ENCODE measurements at regions not wholly inside any gene's neighbourhood (a gene's known extent, or its start where the extent isn't known, plus 50 kb on each side); places are given as distances from the start of the nearest gene placed in this dataset.

DNA sequence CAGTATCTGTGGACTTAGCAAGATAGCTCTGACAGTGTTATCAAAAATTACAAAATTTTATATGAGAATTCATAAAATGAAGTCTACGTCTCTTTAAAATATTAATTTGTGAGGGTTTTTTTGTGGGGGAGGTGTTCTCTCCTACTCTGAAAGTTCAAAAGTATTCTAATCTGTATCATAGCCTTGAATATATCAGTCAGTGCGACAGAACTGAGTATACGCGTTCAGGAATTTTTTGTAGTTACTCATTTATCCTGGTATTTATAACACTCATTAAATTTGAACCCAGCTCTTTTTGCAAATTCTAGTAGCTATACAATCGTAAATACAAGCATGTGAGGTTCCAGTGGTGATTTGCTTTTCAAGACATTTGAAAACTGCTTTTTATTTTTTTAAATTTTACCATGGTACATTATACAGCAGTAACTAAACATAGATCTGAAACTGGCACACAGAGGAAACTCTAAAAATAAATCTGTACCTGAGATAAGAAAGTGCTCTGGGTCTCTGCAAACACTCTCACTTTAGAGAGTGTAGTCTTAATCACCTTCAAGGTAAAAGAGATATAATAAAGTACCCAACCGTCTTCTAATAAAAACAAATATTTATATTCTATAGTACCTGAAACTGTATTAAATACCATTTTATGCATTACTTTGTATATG lies 178.4 kb upstream of the ADAMTS5 start:
- TF ChIP-seq EZH2 (IDR thresholded peaks at IDR 0.05; ENCODE audit: borderline replicate concordance, low read depth, low read length, severe bottlenecking) = no peak
- no peak for TF ChIP-seq POLR2AphosphoS5 (IDR thresholded peaks at IDR 0.05; ENCODE audit: insufficient read depth, low read depth, low read length)
- TF ChIP-seq GATA2 (IDR thresholded peaks at IDR 0.05; ENCODE audit: insufficient read depth, insufficient read length, low read depth, low read length) = no peak
- no peak for TF ChIP-seq MYC (IDR thresholded peaks at IDR 0.05; ENCODE audit: low read depth, low read length)
- TF ChIP-seq FOS (IDR thresholded peaks at IDR 0.05; ENCODE audit: borderline replicate concordance, insufficient read depth, low read length) = no peak
- TF ChIP-seq, protein P1, sequence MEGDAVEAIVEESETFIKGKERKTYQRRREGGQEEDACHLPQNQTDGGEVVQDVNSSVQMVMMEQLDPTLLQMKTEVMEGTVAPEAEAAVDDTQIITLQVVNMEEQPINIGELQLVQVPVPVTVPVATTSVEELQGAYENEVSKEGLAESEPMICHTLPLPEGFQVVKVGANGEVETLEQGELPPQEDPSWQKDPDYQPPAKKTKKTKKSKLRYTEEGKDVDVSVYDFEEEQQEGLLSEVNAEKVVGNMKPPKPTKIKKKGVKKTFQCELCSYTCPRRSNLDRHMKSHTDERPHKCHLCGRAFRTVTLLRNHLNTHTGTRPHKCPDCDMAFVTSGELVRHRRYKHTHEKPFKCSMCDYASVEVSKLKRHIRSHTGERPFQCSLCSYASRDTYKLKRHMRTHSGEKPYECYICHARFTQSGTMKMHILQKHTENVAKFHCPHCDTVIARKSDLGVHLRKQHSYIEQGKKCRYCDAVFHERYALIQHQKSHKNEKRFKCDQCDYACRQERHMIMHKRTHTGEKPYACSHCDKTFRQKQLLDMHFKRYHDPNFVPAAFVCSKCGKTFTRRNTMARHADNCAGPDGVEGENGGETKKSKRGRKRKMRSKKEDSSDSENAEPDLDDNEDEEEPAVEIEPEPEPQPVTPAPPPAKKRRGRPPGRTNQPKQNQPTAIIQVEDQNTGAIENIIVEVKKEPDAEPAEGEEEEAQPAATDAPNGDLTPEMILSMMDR (IDR thresholded peaks at IDR 0.05; ENCODE audit: extremely low read depth in 1 of 2, insufficient read depth in 1 of 2, low read depth in 1 of 2, low read length in 2 of 2) = no peak
- no peak for TF ChIP-seq POLR2A (IDR thresholded peaks at IDR 0.05; ENCODE audit: low read depth, low read length)
- TF ChIP-seq, protein P2, sequence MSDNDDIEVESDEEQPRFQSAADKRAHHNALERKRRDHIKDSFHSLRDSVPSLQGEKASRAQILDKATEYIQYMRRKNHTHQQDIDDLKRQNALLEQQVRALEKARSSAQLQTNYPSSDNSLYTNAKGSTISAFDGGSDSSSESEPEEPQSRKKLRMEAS (IDR thresholded peaks at IDR 0.05; ENCODE audit: insufficient read depth, insufficient read length) = no peak
- no peak for TF ChIP-seq JUN (IDR thresholded peaks at IDR 0.05; ENCODE audit: borderline replicate concordance, insufficient read depth, insufficient read length, low read depth)
- Histone ChIP-seq H3K4me2 (ENCODE audit: insufficient read depth, low read length) (no peak overlapping the region), H4K20me1 (replicated peaks; ENCODE audit: control insufficient read depth, extremely low read depth, insufficient read depth, low read length) (no peaks in the 10 kb centered on the region), H2AFZ (ENCODE audit: low read depth, low read length) (no peak overlapping the region), H3K4me3 (replicated peaks in 1 of 3; ENCODE audit: insufficient read depth in 1 of 3, low read depth in 1 of 3, low read length in 3 of 3) (no peak overlapping the region), H3K9me1 (replicated peaks; ENCODE audit: control insufficient read depth, extremely low read depth, insufficient read depth, low read length) (no peaks in the 10 kb centered on the region), H3K79me2 (ENCODE audit: control insufficient read depth, insufficient read depth, low read length) (no peaks in the 10 kb centered on the region), H3K9me3 (replicated peaks; ENCODE audit: control insufficient read depth, insufficient read depth, low read length) (no peaks in the 10 kb centered on the region), H3K27ac (ENCODE audit: insufficient read depth, low read depth, low read length) (no peak overlapping the region), H3K4me1 (ENCODE audit: control insufficient read depth, extremely low read depth, insufficient read depth, low read length) (no peaks in the 10 kb centered on the region), H3K9ac (replicated peaks; ENCODE audit: extremely low read depth, insufficient read depth, low read length) (no peak overlapping the region), H3K36me3 (ENCODE audit: control insufficient read depth in 2 of 2, extremely low read depth in 1 of 2, insufficient read depth in 2 of 2, low read length in 2 of 2) (no peaks in the 10 kb centered on the region), H3K27me3 (ENCODE audit: control insufficient read depth in 2 of 2, insufficient read depth in 2 of 2, low read length in 2 of 2) (no peaks in the 10 kb centered on the region)
- POLR2A ChIA-PET = no interaction called here
- FAIRE-seq (no peak), DNase-seq (ENCODE audit: low read depth, low spot score) (no peak)
- dilution Hi-C loops (cut with MboI; ENCODE audit: extremely low pct_ligation_motif_present, low sequenced_read_pairs) (no loop called here), intact Hi-C loops (cut with micrococcal nuclease) (no loop called here)
- CTCF ChIA-PET = no interaction called here
- no TSS peak for BruUV-seq (replicated peaks)
